Natural killer cell (primary cell): ENCODE measurements at regions not wholly inside any gene's neighbourhood (a gene's known extent, or its start where the extent isn't known, plus 50 kb on each side); places are given as distances from the start of the nearest gene placed in this dataset.

Experiments used
- ATAC-seq, 3 donors: fragments of 150-1000 bp in 2 of 3; fragments of 200-7000 bp in 1 of 3; cut with Tn5 transposase; 1 replicate in 1 of 3; 2 replicates in 2 of 3; pipeline ENCODE4 v1.10.0; 2021; ENCODE audit warnings: mild to moderate bottlenecking in 2 of 3, moderate library complexity in 2 of 3
- DNase-seq, 2 donors: peaks; one replicate each; pipeline versions ENCODE4 v3.0.0 to v3.0.0-alpha.2; 2013 to 2021; ENCODE audit warnings: mixed read lengths in 1 of 2
- H3K27ac ChIP-seq: one replicate; pipeline ENCODE4 v1.5.1; 2013; ENCODE audit warnings: mild to moderate bottlenecking, low read length
- H3K27me3 ChIP-seq: one replicate; pipeline ENCODE4 v1.6.1; 2013; ENCODE audit warnings: low read length; ENCODE audit not compliant: control insufficient read depth, insufficient read depth
- H3K36me3 ChIP-seq: one replicate; pipeline ENCODE4 v1.6.1; 2013; ENCODE audit warnings: low read length; ENCODE audit not compliant: control insufficient read depth, insufficient read depth
- H3K4me1 ChIP-seq: one replicate; pipeline ENCODE4 v1.6.1; 2013; ENCODE audit warnings: low read length; ENCODE audit not compliant: control insufficient read depth, insufficient read depth
- H3K4me3 ChIP-seq: one replicate; pipeline ENCODE4 v1.5.1; 2013; ENCODE audit warnings: low read length
- H3K9me3 ChIP-seq: one replicate; pipeline ENCODE4 v1.6.1; 2013; ENCODE audit warnings: low read length; ENCODE audit not compliant: control insufficient read depth, insufficient read depth
- H3K27ac Mint-ChIP-seq, 2 donors: one replicate each; pipeline ENCODE4 v1.8.0; 2022; ENCODE audit warnings: mild to moderate bottlenecking in 2 of 2, mixed read lengths in 2 of 2, moderate library complexity in 1 of 2
- H3K27me3 Mint-ChIP-seq, 2 donors: one replicate each; pipeline ENCODE4 v1.8.0; 2022; ENCODE audit warnings: low read depth in 2 of 2, mixed read lengths in 2 of 2
- H3K36me3 Mint-ChIP-seq: one replicate; pipeline ENCODE4 v1.8.0; 2022; ENCODE audit warnings: mixed read lengths
- H3K4me1 Mint-ChIP-seq, 2 donors: one replicate each; pipeline ENCODE4 v1.8.0; 2022; ENCODE audit warnings: mixed read lengths in 2 of 2
- H3K4me3 Mint-ChIP-seq: one replicate; pipeline ENCODE4 v1.8.0; 2022; ENCODE audit warnings: mild to moderate bottlenecking, moderate library complexity, mixed read lengths
- H3K9me3 Mint-ChIP-seq, 2 donors: one replicate each; pipeline ENCODE4 v1.8.0; 2022; ENCODE audit warnings: mixed read lengths in 2 of 2
- CTCF ChIP-seq: fragments of 200-600 bp; IDR thresholded peaks from one replicate; pipeline ENCODE4 v1.8.0; 2022; ENCODE audit warnings: antibody characterized with exemption
- WGBS: methylation state at CpG from one replicate; pipeline ENCODE4 v1.1.7; 2013; ENCODE audit warnings: missing lambda C conversion rate; ENCODE audit not compliant: insufficient coverage; 5-methylcytosine and 5-hydroxymethylcytosine counted together
- intact Hi-C: fragments of 100-400 bp; cut with micrococcal nuclease; formaldehyde crosslinking; loops from one replicate; pipeline ENCODE4 v1.14.2; 2022

- H3K27me3 Mint-ChIP-seq: peaks cover 2 to 7% of the 10 kb centered on the region in 2 donors
- H3K9me3 ChIP-seq: no peaks in the 10 kb centered on the region
- no peaks in the 10 kb centered on the region for H3K4me1 Mint-ChIP-seq
- DNase-seq (no peak), ATAC-seq (no peak)
- H3K27ac Mint-ChIP-seq: no peak overlapping the region
- no peaks in the 10 kb centered on the region for H3K36me3 ChIP-seq
- H3K9me3 Mint-ChIP-seq: no peaks in the 10 kb centered on the region
- no peaks in the 10 kb centered on the region for H3K4me1 ChIP-seq
- no peak overlapping the region for H3K4me3 ChIP-seq
- intact Hi-C loops: no loop called here
- H3K27me3 ChIP-seq: no peaks in the 10 kb centered on the region
- TF ChIP-seq CTCF: no peak
- no peak overlapping the region for H3K4me3 Mint-ChIP-seq
- no peak overlapping the region for H3K27ac ChIP-seq
- H3K36me3 Mint-ChIP-seq: no peaks in the 10 kb centered on the region
- 87% methylated on average over 7 of the region's 7 CpGs for WGBS
Measured at GRCh38 chr12:107144441-107144840, 51.1 kb upstream of the CRY1 start.

- Histone ChIP-seq H3K36me3 (no peaks in the 10 kb centered on the region), H3K9me3 (no peaks in the 10 kb centered on the region), H3K4me1 (no peaks in the 10 kb centered on the region), H3K27me3 (no peaks in the 10 kb centered on the region), H3K4me3 (no peak overlapping the region), H3K27ac (no peak overlapping the region)
- TF ChIP-seq CTCF: no peak
- Mint-ChIP-seq H3K9me3 (no peaks in the 10 kb centered on the region), H3K27me3 (peaks cover 2 to 7% of the 10 kb centered on the region in 2 donors), H3K36me3 (no peaks in the 10 kb centered on the region), H3K4me3 (no peak overlapping the region), H3K4me1 (no peaks in the 10 kb centered on the region), H3K27ac (no peak overlapping the region)
- WGBS: 73% methylated on average over 1 of the region's 2 CpGs
- no peak for DNase-seq
- intact Hi-C loops: no loop called here
- ATAC-seq: no peak
Measured at GRCh38 chr12:107144990-107145389, 51.6 kb upstream of the CRY1 start.

GRCh38 chr12:107145397-107145796 is 52.0 kb upstream of the CRY1 start:
- DNase-seq (no peak), ATAC-seq (no peak)
- no peak for TF ChIP-seq CTCF
- Histone ChIP-seq H3K4me1 (no peaks in the 10 kb centered on the region), H3K9me3 (no peaks in the 10 kb centered on the region), H3K36me3 (no peaks in the 10 kb centered on the region), H3K27ac (no peak overlapping the region), H3K4me3 (no peak overlapping the region), H3K27me3 (no peaks in the 10 kb centered on the region)
- Mint-ChIP-seq H3K4me1 (no peaks in the 10 kb centered on the region), H3K4me3 (no peak overlapping the region), H3K27me3 (peaks cover 2 to 7% of the 10 kb centered on the region in 2 donors), H3K27ac (no peak overlapping the region), H3K36me3 (no peaks in the 10 kb centered on the region), H3K9me3 (no peaks in the 10 kb centered on the region)
- intact Hi-C loops: no loop called here
- WGBS: 90% methylated on average over 6 of the region's 6 CpGs

GRCh38 chr12:107148107-107148506 is 54.8 kb upstream of the CRY1 start:
- H3K4me3 ChIP-seq: no peak overlapping the region
- H3K27me3 ChIP-seq: no peaks in the 10 kb centered on the region
- ATAC-seq (no peak), DNase-seq (no peak)
- H3K36me3 Mint-ChIP-seq: no peaks in the 10 kb centered on the region
- H3K9me3 Mint-ChIP-seq: no peaks in the 10 kb centered on the region
- TF ChIP-seq CTCF: no peak
- H3K4me1 Mint-ChIP-seq: no peaks in the 10 kb centered on the region
- no peak overlapping the region for H3K27ac ChIP-seq
- intact Hi-C loops: no loop called here
- H3K9me3 ChIP-seq: no peaks in the 10 kb centered on the region
- H3K27me3 Mint-ChIP-seq: peaks cover 2 to 7% of the 10 kb centered on the region in 2 donors
- H3K27ac Mint-ChIP-seq: no peak overlapping the region
- no peaks in the 10 kb centered on the region for H3K4me1 ChIP-seq
- 84% methylated on average over 2 of the region's 2 CpGs for WGBS
- no peak overlapping the region for H3K4me3 Mint-ChIP-seq
- no peaks in the 10 kb centered on the region for H3K36me3 ChIP-seq
